ENCODE measurements at regions not wholly inside any gene's neighbourhood (a gene's known extent, or its start where the extent isn't known, plus 50 kb on each side); places are given as distances from the start of the nearest gene placed in this dataset.

DNA sequence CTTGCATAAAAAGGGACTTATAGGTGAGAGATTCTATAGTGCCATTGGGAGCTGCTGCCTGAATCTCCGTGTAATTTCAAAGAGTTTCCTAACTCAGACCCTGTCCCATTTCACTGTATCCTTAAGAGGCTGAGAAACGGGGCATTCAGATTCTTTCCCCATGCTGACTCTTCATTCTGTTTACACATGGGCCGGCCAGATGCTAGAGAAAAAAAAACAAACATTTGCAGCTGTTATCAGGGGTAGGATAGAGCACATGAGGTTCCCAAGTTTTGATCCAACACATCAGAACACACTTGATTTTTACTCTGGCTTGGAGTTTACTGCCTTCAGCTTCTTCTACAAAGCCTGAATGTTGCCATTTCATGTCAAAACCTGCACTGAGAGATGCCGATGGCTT, 215.9 kb upstream of the TPRG1 start:
- TF ChIP-seq, protein P1, sequence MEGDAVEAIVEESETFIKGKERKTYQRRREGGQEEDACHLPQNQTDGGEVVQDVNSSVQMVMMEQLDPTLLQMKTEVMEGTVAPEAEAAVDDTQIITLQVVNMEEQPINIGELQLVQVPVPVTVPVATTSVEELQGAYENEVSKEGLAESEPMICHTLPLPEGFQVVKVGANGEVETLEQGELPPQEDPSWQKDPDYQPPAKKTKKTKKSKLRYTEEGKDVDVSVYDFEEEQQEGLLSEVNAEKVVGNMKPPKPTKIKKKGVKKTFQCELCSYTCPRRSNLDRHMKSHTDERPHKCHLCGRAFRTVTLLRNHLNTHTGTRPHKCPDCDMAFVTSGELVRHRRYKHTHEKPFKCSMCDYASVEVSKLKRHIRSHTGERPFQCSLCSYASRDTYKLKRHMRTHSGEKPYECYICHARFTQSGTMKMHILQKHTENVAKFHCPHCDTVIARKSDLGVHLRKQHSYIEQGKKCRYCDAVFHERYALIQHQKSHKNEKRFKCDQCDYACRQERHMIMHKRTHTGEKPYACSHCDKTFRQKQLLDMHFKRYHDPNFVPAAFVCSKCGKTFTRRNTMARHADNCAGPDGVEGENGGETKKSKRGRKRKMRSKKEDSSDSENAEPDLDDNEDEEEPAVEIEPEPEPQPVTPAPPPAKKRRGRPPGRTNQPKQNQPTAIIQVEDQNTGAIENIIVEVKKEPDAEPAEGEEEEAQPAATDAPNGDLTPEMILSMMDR (IDR thresholded peaks at IDR 0.05): no peak
- TF ChIP-seq POLR2A (IDR thresholded peaks at IDR 0.05): no peak
